ENCODE measurements at regions not wholly inside any gene's neighbourhood (a gene's known extent, or its start where the extent isn't known, plus 50 kb on each side); places are given as distances from the start of the nearest gene placed in this dataset.

- H3K27me3 ChIP-seq = no peaks in the 10 kb centered on the region
- DNase-seq = no peak
- H3K4me3 ChIP-seq (ENCODE audit: low read depth, low read length) = no peak overlapping the region
- no peaks in the 10 kb centered on the region for H3K9me3 ChIP-seq
- no peak for TF ChIP-seq CTCF (IDR thresholded peaks at IDR 0.05; ENCODE audit: low read depth, low read length)
- no peaks in the 10 kb centered on the region for H3K4me1 ChIP-seq
- no peaks in the 10 kb centered on the region for H3K36me3 ChIP-seq
Observed at GRCh38 chr16:64499211-64499610, 622.7 kb downstream of the CDH11 start.

GRCh38 chr16:64498363-64498762, 623.5 kb downstream of the CDH11 start:
- H3K4me1 ChIP-seq = no peaks in the 10 kb centered on the region
- H3K36me3 ChIP-seq = no peaks in the 10 kb centered on the region
- no peaks in the 10 kb centered on the region for H3K27me3 ChIP-seq
- DNase-seq = no peak
- no peak overlapping the region for H3K4me3 ChIP-seq (ENCODE audit: low read depth, low read length)
- no peak for TF ChIP-seq CTCF (IDR thresholded peaks at IDR 0.05; ENCODE audit: low read depth, low read length)
- no peaks in the 10 kb centered on the region for H3K9me3 ChIP-seq

GRCh38 chr16:64493709-64494108, 628.2 kb downstream of the CDH11 start:
- TF ChIP-seq CTCF (IDR thresholded peaks at IDR 0.05; ENCODE audit: low read depth, low read length) = no peak
- DNase-seq = no peak
- H3K27me3 ChIP-seq = no peaks in the 10 kb centered on the region
- H3K4me1 ChIP-seq = peaks cover 5% of the 10 kb centered on the region; the same call in 1 of the 2 replicates
- H3K36me3 ChIP-seq = no peaks in the 10 kb centered on the region
- H3K9me3 ChIP-seq = no peaks in the 10 kb centered on the region
- H3K4me3 ChIP-seq (ENCODE audit: low read depth, low read length) = no peak overlapping the region

GRCh38 chr16:64489449-64489848, 632.4 kb downstream of the CDH11 start:
- H3K9me3 ChIP-seq = no peaks in the 10 kb centered on the region
- H3K4me1 ChIP-seq = peaks cover 8% of the 10 kb centered on the region
- H3K36me3 ChIP-seq = no peaks in the 10 kb centered on the region
- no peak overlapping the region for H3K4me3 ChIP-seq (ENCODE audit: low read depth, low read length)
- no peaks in the 10 kb centered on the region for H3K27me3 ChIP-seq
- no peak for TF ChIP-seq CTCF (IDR thresholded peaks at IDR 0.05; ENCODE audit: low read depth, low read length)
- no peak for DNase-seq

GRCh38 chr16:64486561-64486960, 635.3 kb downstream of the CDH11 start:
- no peak for TF ChIP-seq CTCF (IDR thresholded peaks at IDR 0.05; ENCODE audit: low read depth, low read length)
- Histone ChIP-seq H3K4me1 (peaks cover 6% of the 10 kb centered on the region), H3K36me3 (no peaks in the 10 kb centered on the region), H3K4me3 (ENCODE audit: low read depth, low read length) (no peak overlapping the region), H3K27me3 (no peaks in the 10 kb centered on the region), H3K9me3 (no peaks in the 10 kb centered on the region)
- no peak for DNase-seq

GRCh38 chr16:64481497-64481896, 640.4 kb downstream of the CDH11 start:
- Histone ChIP-seq H3K9me3 (no peaks in the 10 kb centered on the region), H3K4me3 (ENCODE audit: low read depth, low read length) (no peak overlapping the region; the same call in 1 of the 2 replicates), H3K36me3 (no peaks in the 10 kb centered on the region), H3K4me1 (peaks cover 6% of the 10 kb centered on the region), H3K27me3 (no peaks in the 10 kb centered on the region)
- peak; percentile 71 for DNase-seq
- 0 out of 2 replicates have a peak, but pooled peaks have one; percentile 14 for TF ChIP-seq CTCF (IDR thresholded peaks at IDR 0.05; ENCODE audit: low read depth, low read length)
